ENCODE measurements at regions not wholly inside any gene's neighbourhood (a gene's known extent, or its start where the extent isn't known, plus 50 kb on each side); places are given as distances from the start of the nearest gene placed in this dataset.
A peak's percentile ranks its signal among the peaks of the same experiment; 100 is the strongest.

GRCh38 chr14:21978184-21978998 is 304.8 kb upstream of the OR4E1 start:
- peak in 8 of 9 donors; percentile 12 to 75 (median 56) for TF ChIP-seq CTCF (IDR thresholded peaks at IDR 0.05)
- H3K27ac ChIP-seq = no peak overlapping the region
- no peaks in the 10 kb centered on the region for H3K4me1 ChIP-seq
- H3K36me3 ChIP-seq = no peaks in the 10 kb centered on the region
- 39% methylated on average over 11 of the region's 11 CpGs for WGBS, 2 donors
- peaks cover 0 to 17% (median 0%) of the 10 kb centered on the region in 7 donors for H3K27me3 ChIP-seq
- intact Hi-C loops (cut with DNase I) = no loop called here
- H3K4me3 ChIP-seq = no peak overlapping the region
- peaks cover 0 to 11% (median 0%) of the 10 kb centered on the region in 11 donors for H3K9me3 ChIP-seq
- DNase-seq (no peak), ATAC-seq (peak in 1 of 8 donors; percentile 8)

GRCh38 chr14:21974741-21975140 is 301.1 kb upstream of the OR4E1 start:
- intact Hi-C loops (cut with DNase I) = no loop called here
- H3K4me1 ChIP-seq = no peaks in the 10 kb centered on the region
- WGBS, 2 donors = 89 to 91% methylated on average over 2 of the region's 2 CpGs

GRCh38 chr14:21965042-21965441 is 291.4 kb upstream of the OR4E1 start:
- no peak for DNase-seq
- no peak overlapping the region for H3K4me3 ChIP-seq
- no peaks in the 10 kb centered on the region for H3K27me3 ChIP-seq
- no peak for TF ChIP-seq CTCF (IDR thresholded peaks at IDR 0.05)
- WGBS, 2 donors = 58 to 85% methylated on average over 1 of the region's 1 CpG
- H3K4me1 ChIP-seq = no peaks in the 10 kb centered on the region
- no peaks in the 10 kb centered on the region for H3K9me3 ChIP-seq
- intact Hi-C loops (cut with DNase I) = no loop called here
- H3K36me3 ChIP-seq = no peaks in the 10 kb centered on the region
- no peak for ATAC-seq
- H3K27ac ChIP-seq = no peak overlapping the region

More at GRCh38 chr14:21974741-21975140, 301.1 kb upstream of the OR4E1 start:
- no peak overlapping the region for H3K4me3 ChIP-seq
- no peaks in the 10 kb centered on the region for H3K36me3 ChIP-seq
- DNase-seq (no peak), ATAC-seq (no peak)
- peaks cover 0 to 17% (median 0%) of the 10 kb centered on the region in 7 donors for H3K27me3 ChIP-seq
- no peak overlapping the region for H3K27ac ChIP-seq
- no peaks in the 10 kb centered on the region for H3K9me3 ChIP-seq
- no peak for TF ChIP-seq CTCF (IDR thresholded peaks at IDR 0.05)

- intact Hi-C loops (cut with DNase I) = no loop called here
- no peaks in the 10 kb centered on the region for H3K36me3 ChIP-seq
- WGBS, 2 donors = 51 to 57% methylated on average over 1 of the region's 1 CpG
- no peaks in the 10 kb centered on the region for H3K4me1 ChIP-seq
- no peak for TF ChIP-seq CTCF (IDR thresholded peaks at IDR 0.05)
- peaks cover 0 to 5% (median 0%) of the 10 kb centered on the region in 7 donors for H3K27me3 ChIP-seq
- ATAC-seq = no peak
- H3K4me3 ChIP-seq = no peak overlapping the region
- no peak for DNase-seq
- H3K27ac ChIP-seq = no peak overlapping the region
- no peaks in the 10 kb centered on the region for H3K9me3 ChIP-seq
Measured at GRCh38 chr14:21964180-21964579, 290.6 kb upstream of the OR4E1 start.
